COR-L47 (cell line): ENCODE measurements at regions not wholly inside any gene's neighbourhood (a gene's known extent, or its start where the extent isn't known, plus 50 kb on each side); places are given as distances from the start of the nearest gene placed in this dataset.
"Not testable (repeated sequence)": the region's sequence is repeated elsewhere in the genome, so short reads cannot be mapped to it uniquely, and the experiment has no call there.

Source experiments
- DNase-seq: peaks from one replicate; lab custom pipeline; 2025; lab: John Stamatoyannopoulos, UW

- no peak for DNase-seq
Measured at GRCh38 chr4:148857973-148858534, 415.8 kb upstream of the NR3C2 start.

- no peak for DNase-seq
Measured at GRCh38 chr4:148857239-148857972, 415.2 kb upstream of the NR3C2 start.

- DNase-seq = no peak
Measured at GRCh38 chr4:148854203-148854602, 412.0 kb upstream of the NR3C2 start.

GRCh38 chr4:148852092-148852699 lies 410.0 kb upstream of the NR3C2 start:
- DNase-seq = no peak

- DNase-seq = no peak
Measured at GRCh38 chr4:148850257-148850995, 408.2 kb upstream of the NR3C2 start.

- no peak for DNase-seq
Measured at GRCh38 chr4:148849581-148849980, 407.4 kb upstream of the NR3C2 start.

- no peak for DNase-seq
Measured at GRCh38 chr4:148847544-148848255, 405.5 kb upstream of the NR3C2 start.

GRCh38 chr4:148845609-148846008 lies 403.4 kb upstream of the NR3C2 start:
- DNase-seq = no peak

- no peak for DNase-seq
Measured at GRCh38 chr4:148843625-148844024, 401.4 kb upstream of the NR3C2 start.

GRCh38 chr4:148842843-148843242 lies 400.6 kb upstream of the NR3C2 start:
- no peak for DNase-seq

GRCh38 chr4:148837571-148837970 lies 395.4 kb upstream of the NR3C2 start:
- DNase-seq = not testable (repeated sequence)

GRCh38 chr4:148834804-148835631 lies 392.8 kb upstream of the NR3C2 start:
- DNase-seq = no peak

- DNase-seq = no peak
Measured at GRCh38 chr4:148831945-148832344, 389.7 kb upstream of the NR3C2 start.

- no peak for DNase-seq
Measured at GRCh38 chr4:148828291-148828690, 386.1 kb upstream of the NR3C2 start.

- no peak for DNase-seq
Measured at GRCh38 chr4:148827781-148828180, 385.6 kb upstream of the NR3C2 start.

GRCh38 chr4:148823419-148823769 lies 381.2 kb upstream of the NR3C2 start:
- no peak for DNase-seq

- DNase-seq = no peak
Measured at GRCh38 chr4:148822572-148823418, 380.6 kb upstream of the NR3C2 start.

GRCh38 chr4:148814030-148814429 lies 371.8 kb upstream of the NR3C2 start:
- no peak for DNase-seq

GRCh38 chr4:148813289-148813688 lies 371.1 kb upstream of the NR3C2 start:
- DNase-seq = no peak

- DNase-seq = no peak
Measured at GRCh38 chr4:148812101-148812500, 369.9 kb upstream of the NR3C2 start.
